Lower leg skin (tissue), 3 donors: ENCODE measurements at regions not wholly inside any gene's neighbourhood (a gene's known extent, or its start where the extent isn't known, plus 50 kb on each side); places are given as distances from the start of the nearest gene placed in this dataset.
"Not testable (repeated sequence)": the region's sequence is repeated elsewhere in the genome, so short reads cannot be mapped to it uniquely, and the experiment has no call there.

ENCODE experiments used
- CTCF ChIP-seq, 3 donors: fragments of 450-650 bp; IDR thresholded peaks; one replicate each; pipeline ENCODE4 v1.5.1; 2016; ENCODE audit warnings: antibody characterized with exemption in 3 of 3, mild to moderate bottlenecking in 3 of 3, moderate library complexity in 2 of 3
- POLR2A ChIP-seq, 2 donors: fragments of 450-650 bp; IDR thresholded peaks; one replicate each; pipeline ENCODE4 v1.6.1; 2016 to 2017; ENCODE audit warnings: antibody characterized with exemption in 2 of 2, mild to moderate bottlenecking in 1 of 2, moderate library complexity in 1 of 2

- TF ChIP-seq POLR2A, CTCF (IDR thresholded peaks at IDR 0.05): not testable (repeated sequence)
These were observed 2323.6 kb upstream of the PCDH20 start for GRCh38 chr13:63739112-63739735.
